ENCODE measurements at regions not wholly inside any gene's neighbourhood (a gene's known extent, or its start where the extent isn't known, plus 50 kb on each side); places are given as distances from the start of the nearest gene placed in this dataset.
A peak's percentile ranks its signal among the peaks of the same experiment; 100 is the strongest.

DNA sequence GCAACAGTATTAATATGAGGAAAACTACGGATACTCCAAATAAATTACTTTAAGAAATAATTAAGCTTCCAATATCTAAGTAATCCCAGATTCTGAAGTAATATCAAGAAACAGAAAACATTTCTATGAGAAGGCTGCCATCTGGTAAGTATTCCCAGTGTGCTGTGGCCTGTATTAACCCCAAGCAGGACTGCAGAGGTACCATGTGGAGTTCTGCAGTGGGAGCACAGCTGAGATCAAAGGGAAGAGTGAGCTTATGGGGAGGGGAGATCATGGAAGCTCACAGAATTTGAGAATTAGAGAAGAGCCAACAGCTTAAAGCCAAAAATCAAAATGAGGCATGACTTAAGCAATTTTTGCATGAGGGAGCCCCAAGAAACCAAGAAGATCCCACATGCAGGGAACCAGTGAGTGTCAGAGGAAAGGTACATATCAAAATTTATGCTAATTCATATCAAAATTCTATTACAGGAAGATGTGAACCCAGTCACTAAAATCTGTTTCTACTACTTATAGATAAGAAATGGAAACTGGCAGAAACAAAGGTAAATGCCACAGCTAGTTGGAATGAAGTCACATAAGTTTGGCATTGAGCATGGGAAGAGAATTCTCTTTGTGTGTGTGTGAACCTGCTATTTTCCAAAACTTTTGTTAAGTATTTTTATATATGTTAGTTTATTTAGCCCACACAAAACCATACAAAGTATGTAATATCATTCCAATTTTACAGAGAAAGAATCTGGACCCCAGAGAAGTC lies 62.6 kb upstream of the KITLG start:
- no peak overlapping the region for H2AFZ ChIP-seq (ENCODE audit: insufficient read depth, low read depth, low read length, poor library complexity, severe bottlenecking)
- WGBS (ENCODE audit: insufficient coverage): no CpG with 5 or more reads among the region's 1 CpG
- TF ChIP-seq, protein P1, sequence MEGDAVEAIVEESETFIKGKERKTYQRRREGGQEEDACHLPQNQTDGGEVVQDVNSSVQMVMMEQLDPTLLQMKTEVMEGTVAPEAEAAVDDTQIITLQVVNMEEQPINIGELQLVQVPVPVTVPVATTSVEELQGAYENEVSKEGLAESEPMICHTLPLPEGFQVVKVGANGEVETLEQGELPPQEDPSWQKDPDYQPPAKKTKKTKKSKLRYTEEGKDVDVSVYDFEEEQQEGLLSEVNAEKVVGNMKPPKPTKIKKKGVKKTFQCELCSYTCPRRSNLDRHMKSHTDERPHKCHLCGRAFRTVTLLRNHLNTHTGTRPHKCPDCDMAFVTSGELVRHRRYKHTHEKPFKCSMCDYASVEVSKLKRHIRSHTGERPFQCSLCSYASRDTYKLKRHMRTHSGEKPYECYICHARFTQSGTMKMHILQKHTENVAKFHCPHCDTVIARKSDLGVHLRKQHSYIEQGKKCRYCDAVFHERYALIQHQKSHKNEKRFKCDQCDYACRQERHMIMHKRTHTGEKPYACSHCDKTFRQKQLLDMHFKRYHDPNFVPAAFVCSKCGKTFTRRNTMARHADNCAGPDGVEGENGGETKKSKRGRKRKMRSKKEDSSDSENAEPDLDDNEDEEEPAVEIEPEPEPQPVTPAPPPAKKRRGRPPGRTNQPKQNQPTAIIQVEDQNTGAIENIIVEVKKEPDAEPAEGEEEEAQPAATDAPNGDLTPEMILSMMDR (IDR thresholded peaks at IDR 0.05): no peak
- peak overlapping the region in 1 of 7 donors; percentile 50 for H3K27ac Mint-ChIP-seq
- DNase-seq: no peak
- peaks cover 0 to 3% of the 10 kb centered on the region in 2 donors for H3K36me3 Mint-ChIP-seq
- intact Hi-C loops (cut with micrococcal nuclease): no loop called here
- no peak overlapping the region for H3K4me3 Mint-ChIP-seq
- no peaks in the 10 kb centered on the region for H4K20me1 ChIP-seq (ENCODE audit: insufficient read depth, low read length)
- no peaks in the 10 kb centered on the region for H3K79me2 ChIP-seq (ENCODE audit: insufficient read depth, low read length)
- no peaks in the 10 kb centered on the region for H3K36me3 ChIP-seq (replicated peaks in 1 of 2; ENCODE audit: control insufficient read depth in 1 of 2, insufficient read depth in 2 of 2, low read length in 2 of 2)
- no peak overlapping the region for H3K4me3 ChIP-seq (replicated peaks in 1 of 3; ENCODE audit: low read depth in 2 of 3, low read length in 3 of 3)
- H3K9ac ChIP-seq (ENCODE audit: insufficient read depth, low read length, poor library complexity, severe bottlenecking): no peak overlapping the region
- H3K27me3 ChIP-seq (ENCODE audit: control insufficient read depth in 2 of 2, insufficient read depth in 2 of 2, low read length in 2 of 2): peaks cover 2 to 6% of the 10 kb centered on the region in 2 donors
- peaks cover 0 to 3% of the 10 kb centered on the region in 2 donors for H3K9me3 ChIP-seq (replicated peaks in 1 of 2; ENCODE audit: control insufficient read depth in 1 of 2, insufficient read depth in 1 of 2, low read length in 2 of 2)
- H3K4me1 ChIP-seq (ENCODE audit: control insufficient read depth in 1 of 2, insufficient read depth in 2 of 2, low read length in 2 of 2): peaks cover 34 to 40% of the 10 kb centered on the region in 2 donors
- H3K27ac ChIP-seq (ENCODE audit: low read depth in 1 of 2, low read length in 2 of 2): no peak overlapping the region
- H3K9me3 Mint-ChIP-seq: peaks cover 4 to 9% (median 7%) of the 10 kb centered on the region in 7 donors
- peaks cover 29% of the 10 kb centered on the region for H3K4me1 Mint-ChIP-seq
- H3K4me2 ChIP-seq (replicated peaks; ENCODE audit: extremely low read depth, low read length, poor library complexity, severe bottlenecking): no peak overlapping the region
- peaks cover 0 to 6% (median 3%) of the 10 kb centered on the region in 3 donors for H3K27me3 Mint-ChIP-seq (ENCODE audit: low read depth in 3 of 3)

DNA sequence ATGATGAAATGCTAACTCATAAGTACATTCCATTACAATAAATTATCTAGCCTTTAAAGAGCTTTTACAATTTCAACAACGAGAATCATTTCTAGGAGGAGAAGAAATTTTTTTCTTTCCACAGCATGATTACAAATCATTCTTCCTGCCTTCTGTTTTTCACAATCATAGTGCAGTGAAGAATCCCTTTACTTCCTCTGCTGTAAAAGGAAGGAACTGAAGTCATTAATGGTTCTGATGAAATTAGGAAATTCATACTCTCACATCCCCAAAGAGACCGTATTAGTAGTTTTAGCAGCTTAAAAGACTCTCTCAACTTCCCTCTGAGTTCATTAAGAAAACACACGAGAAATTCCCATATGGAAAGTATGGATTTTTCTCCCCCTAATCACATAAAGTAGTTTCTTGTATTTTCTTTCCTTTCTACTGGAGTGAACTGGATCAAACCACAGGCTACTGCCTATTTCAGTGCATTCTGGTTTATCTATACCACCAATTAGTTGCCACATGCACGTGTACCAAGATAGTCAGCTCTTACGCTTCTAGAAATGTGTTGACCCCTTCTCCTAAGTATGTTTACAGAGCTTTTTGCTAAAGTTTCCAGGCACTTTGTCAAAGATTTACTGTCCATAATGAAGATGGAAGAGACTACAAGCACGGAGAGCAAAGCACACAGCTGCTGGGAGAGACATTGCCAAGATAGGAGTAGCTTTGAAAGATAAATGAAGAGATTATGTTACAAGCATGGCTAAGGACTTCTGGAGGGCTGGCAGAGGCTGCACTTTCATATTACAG lies 58.9 kb upstream of the KITLG start:
- H3K4me1 Mint-ChIP-seq: peaks cover 15% of the 10 kb centered on the region
- H3K27ac Mint-ChIP-seq: peak overlapping the region in 6 of 7 donors; percentile 78 to 94 (median 87)
- H3K27me3 Mint-ChIP-seq (ENCODE audit: low read depth in 3 of 3): peaks cover 1 to 6% (median 6%) of the 10 kb centered on the region in 3 donors
- WGBS (ENCODE audit: insufficient coverage): 86% methylated on average over 1 of the region's 6 CpGs
- intact Hi-C loops (cut with micrococcal nuclease): no loop called here
- no peaks in the 10 kb centered on the region for H3K79me2 ChIP-seq (ENCODE audit: insufficient read depth, low read length)
- H3K36me3 ChIP-seq (replicated peaks in 1 of 2; ENCODE audit: control insufficient read depth in 1 of 2, insufficient read depth in 2 of 2, low read length in 2 of 2): no peaks in the 10 kb centered on the region
- H3K27me3 ChIP-seq (ENCODE audit: control insufficient read depth in 2 of 2, insufficient read depth in 2 of 2, low read length in 2 of 2): peaks cover 5 to 6% of the 10 kb centered on the region in 2 donors
- peaks cover 0 to 1% of the 10 kb centered on the region in 2 donors for H3K36me3 Mint-ChIP-seq
- TF ChIP-seq, protein P1 (IDR thresholded peaks at IDR 0.05): no peak
- peak overlapping the region; percentile 64 for H3K4me2 ChIP-seq (replicated peaks; ENCODE audit: extremely low read depth, low read length, poor library complexity, severe bottlenecking)
- peaks cover 21 to 29% of the 10 kb centered on the region in 2 donors for H3K4me1 ChIP-seq (ENCODE audit: control insufficient read depth in 1 of 2, insufficient read depth in 2 of 2, low read length in 2 of 2)
- peaks cover 0 to 6% (median 4%) of the 10 kb centered on the region in 7 donors for H3K9me3 Mint-ChIP-seq
- no peak overlapping the region for H3K9ac ChIP-seq (ENCODE audit: insufficient read depth, low read length, poor library complexity, severe bottlenecking)
- no peaks in the 10 kb centered on the region for H3K9me3 ChIP-seq (replicated peaks in 1 of 2; ENCODE audit: control insufficient read depth in 1 of 2, insufficient read depth in 1 of 2, low read length in 2 of 2)
- peak overlapping the region in 1 of 2 donors; percentile 72 for H3K27ac ChIP-seq (ENCODE audit: low read depth in 1 of 2, low read length in 2 of 2)
- H2AFZ ChIP-seq (ENCODE audit: insufficient read depth, low read depth, low read length, poor library complexity, severe bottlenecking): no peak overlapping the region
- peak; percentile 63 to 88 (median 84) for DNase-seq
- no peaks in the 10 kb centered on the region for H4K20me1 ChIP-seq (ENCODE audit: insufficient read depth, low read length)
- H3K4me3 ChIP-seq (replicated peaks in 1 of 3; ENCODE audit: low read depth in 2 of 3, low read length in 3 of 3): peak overlapping the region in 2 of 3 experiments; percentile 16 to 61
- peak overlapping the region in 1 of 2 donors; percentile 71 for H3K4me3 Mint-ChIP-seq

Measured in CD14-positive monocyte (primary cell).